BE2C (cell line): ENCODE measurements at regions not wholly inside any gene's neighbourhood (a gene's known extent, or its start where the extent isn't known, plus 50 kb on each side); places are given as distances from the start of the nearest gene placed in this dataset.
"Not testable (repeated sequence)": the region's sequence is repeated elsewhere in the genome, so short reads cannot be mapped to it uniquely, and the experiment has no call there.

ENCODE experiments used
- DNase-seq: peaks from one replicate; pipeline ENCODE4 v3.0.0-alpha.2; 2020
- H3K27me3 ChIP-seq: fragments of 250-450 bp; sonication (Bioruptor Pico); 2 replicates; pipeline ENCODE4 v1.5.1; 2020; ENCODE audit warnings: mild to moderate bottlenecking
- H3K36me3 ChIP-seq: fragments of 250-450 bp; sonication (Bioruptor Pico); 2 replicates; pipeline ENCODE4 v1.5.1; 2020; ENCODE audit warnings: mild to moderate bottlenecking
- H3K4me1 ChIP-seq: fragments of 250-450 bp; sonication (Bioruptor Pico); 2 replicates; pipeline ENCODE4 v1.5.1; 2020
- H3K4me3 ChIP-seq: 2 replicates; pipeline ENCODE4 v1.5.1; 2011; ENCODE audit warnings: low read depth, low read length
- H3K9me3 ChIP-seq: fragments of 250-450 bp; sonication (Bioruptor Pico); 2 replicates; pipeline ENCODE4 v1.5.1; 2020
- TF ChIP-seq, protein P1 (sequence below): IDR thresholded peaks from 2 replicates; pipeline ENCODE4 v1.5.1; 2012; ENCODE audit warnings: mild to moderate bottlenecking, low read depth, low read length

DNA sequence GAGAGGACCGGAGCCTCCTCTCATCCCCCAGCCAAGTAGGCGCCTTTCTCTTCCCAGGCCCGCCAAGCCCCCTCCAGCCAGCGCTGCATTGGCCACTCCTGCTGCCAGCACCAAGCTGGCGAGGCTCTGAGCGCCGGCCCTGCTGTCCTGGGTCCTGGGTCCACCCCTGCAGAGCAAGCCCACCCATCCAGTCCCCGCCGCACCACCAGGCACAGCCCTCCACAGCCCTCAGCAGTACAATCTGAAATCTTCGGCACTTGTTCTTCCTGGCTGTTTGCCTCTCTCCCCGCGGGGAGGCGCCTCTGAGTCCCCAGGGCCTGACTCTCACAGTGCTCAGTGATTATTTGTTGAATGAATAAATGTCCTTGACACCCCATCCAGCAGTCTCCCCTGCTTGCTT lies 236.4 kb upstream of the SGCG start:
- no peak for DNase-seq
- TF ChIP-seq, protein P1, sequence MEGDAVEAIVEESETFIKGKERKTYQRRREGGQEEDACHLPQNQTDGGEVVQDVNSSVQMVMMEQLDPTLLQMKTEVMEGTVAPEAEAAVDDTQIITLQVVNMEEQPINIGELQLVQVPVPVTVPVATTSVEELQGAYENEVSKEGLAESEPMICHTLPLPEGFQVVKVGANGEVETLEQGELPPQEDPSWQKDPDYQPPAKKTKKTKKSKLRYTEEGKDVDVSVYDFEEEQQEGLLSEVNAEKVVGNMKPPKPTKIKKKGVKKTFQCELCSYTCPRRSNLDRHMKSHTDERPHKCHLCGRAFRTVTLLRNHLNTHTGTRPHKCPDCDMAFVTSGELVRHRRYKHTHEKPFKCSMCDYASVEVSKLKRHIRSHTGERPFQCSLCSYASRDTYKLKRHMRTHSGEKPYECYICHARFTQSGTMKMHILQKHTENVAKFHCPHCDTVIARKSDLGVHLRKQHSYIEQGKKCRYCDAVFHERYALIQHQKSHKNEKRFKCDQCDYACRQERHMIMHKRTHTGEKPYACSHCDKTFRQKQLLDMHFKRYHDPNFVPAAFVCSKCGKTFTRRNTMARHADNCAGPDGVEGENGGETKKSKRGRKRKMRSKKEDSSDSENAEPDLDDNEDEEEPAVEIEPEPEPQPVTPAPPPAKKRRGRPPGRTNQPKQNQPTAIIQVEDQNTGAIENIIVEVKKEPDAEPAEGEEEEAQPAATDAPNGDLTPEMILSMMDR: no peak
- no peaks in the 10 kb centered on the region for H3K4me1 ChIP-seq
- H3K36me3 ChIP-seq: no peaks in the 10 kb centered on the region
- H3K9me3 ChIP-seq: no peaks in the 10 kb centered on the region
- H3K27me3 ChIP-seq: no peaks in the 10 kb centered on the region
- H3K4me3 ChIP-seq: no peak overlapping the region

DNA sequence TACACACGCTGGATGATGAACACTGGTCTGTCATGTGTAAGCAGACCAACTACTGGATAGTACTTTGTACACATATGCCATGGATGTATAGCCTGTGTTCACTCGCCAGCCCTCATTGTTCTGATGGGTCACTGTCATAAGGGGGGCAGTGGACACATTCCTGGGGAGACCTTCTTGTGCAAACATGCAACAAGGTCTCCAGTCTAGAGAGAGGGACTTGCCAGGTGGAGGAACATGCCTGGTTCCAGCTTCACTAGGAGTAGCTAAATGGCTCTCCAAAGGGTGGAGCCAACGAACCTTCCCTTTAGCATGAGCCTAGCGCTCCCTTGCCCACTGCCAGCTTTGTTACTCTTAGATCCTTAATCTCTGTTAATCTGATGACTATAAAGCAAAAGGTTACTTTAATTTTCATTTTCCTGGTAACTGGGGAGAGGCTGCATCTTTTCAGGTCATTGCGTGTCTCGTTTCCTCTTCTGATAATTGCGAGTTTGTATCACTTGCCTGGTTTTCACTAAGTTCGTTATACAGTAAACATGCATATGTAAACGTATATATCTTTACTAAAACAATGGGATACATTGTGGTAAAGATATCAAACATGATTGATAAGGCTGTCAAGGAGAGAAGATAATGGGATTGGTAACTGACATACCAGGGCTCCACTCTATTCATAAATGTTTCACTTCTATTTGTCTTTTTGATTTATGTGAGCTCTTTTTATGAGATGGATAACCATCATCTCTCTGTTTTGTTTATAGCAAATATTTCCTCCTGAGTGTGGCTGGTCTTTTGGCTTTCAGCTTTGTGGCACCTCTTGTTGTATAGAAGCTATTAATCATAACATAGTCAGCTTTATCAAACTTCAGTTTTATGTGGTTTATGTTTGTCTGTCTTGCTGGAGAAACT lies 235.2 kb upstream of the SGCG start:
- Histone ChIP-seq H3K4me1 (no peaks in the 10 kb centered on the region), H3K9me3 (no peaks in the 10 kb centered on the region), H3K4me3 (no peak overlapping the region), H3K27me3 (no peaks in the 10 kb centered on the region), H3K36me3 (no peaks in the 10 kb centered on the region)
- TF ChIP-seq, protein P1: no peak
- DNase-seq: no peak

GRCh38 chr13:22948421-22948820 lies 232.4 kb upstream of the SGCG start:
- no peak for DNase-seq
- H3K4me1 ChIP-seq: no peaks in the 10 kb centered on the region

GRCh38 chr13:22952018-22952417 lies 228.8 kb upstream of the SGCG start:
- H3K9me3 ChIP-seq, H3K4me1 ChIP-seq, H3K27me3 ChIP-seq, H3K4me3 ChIP-seq, H3K36me3 ChIP-seq, DNase-seq: not testable (repeated sequence)

More at GRCh38 chr13:22948421-22948820, 232.4 kb upstream of the SGCG start:
- Histone ChIP-seq H3K4me3 (no peak overlapping the region), H3K36me3 (no peaks in the 10 kb centered on the region), H3K9me3 (no peaks in the 10 kb centered on the region), H3K27me3 (no peaks in the 10 kb centered on the region)
- TF ChIP-seq, protein P1: no peak

- H3K27me3 ChIP-seq, H3K4me1 ChIP-seq, H3K9me3 ChIP-seq, H3K4me3 ChIP-seq, H3K36me3 ChIP-seq, DNase-seq: not testable (repeated sequence)
Measured at GRCh38 chr13:22955147-22955546, 225.6 kb upstream of the SGCG start.

DNA sequence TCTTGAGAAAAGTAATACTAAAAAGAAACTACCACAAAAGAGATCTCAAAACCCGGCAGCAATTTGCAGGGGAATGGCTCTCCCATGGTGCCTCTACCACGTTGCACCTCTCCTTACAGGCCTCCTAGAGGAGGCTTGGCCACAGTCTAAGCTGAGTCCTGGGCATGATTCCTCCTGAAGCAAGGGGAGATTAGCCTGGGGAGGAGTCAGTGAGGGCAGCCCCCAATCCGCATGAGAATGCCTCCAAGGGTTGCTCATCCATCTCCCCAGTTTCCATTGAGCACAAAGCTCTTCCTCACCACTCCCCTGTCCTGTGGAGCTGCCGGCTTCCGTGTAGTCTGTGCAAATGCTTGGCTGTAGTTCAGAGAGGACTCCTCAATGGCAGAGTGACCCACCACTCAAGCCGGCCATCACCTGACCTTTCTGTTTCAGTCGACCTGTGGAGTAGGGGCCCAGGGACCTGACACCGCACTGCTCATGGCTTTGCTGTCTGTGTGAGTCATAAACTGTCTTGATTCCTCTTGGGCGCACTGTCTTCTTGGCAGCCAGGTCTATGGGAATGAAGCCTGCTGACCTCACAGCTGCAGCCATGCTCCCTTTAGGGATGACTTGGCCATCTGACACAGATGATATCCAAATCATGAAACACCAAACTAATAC lies 224.2 kb upstream of the SGCG start:
- not testable (repeated sequence) for H3K9me3 ChIP-seq, H3K4me3 ChIP-seq, H3K36me3 ChIP-seq, H3K4me1 ChIP-seq, DNase-seq, H3K27me3 ChIP-seq

DNA sequence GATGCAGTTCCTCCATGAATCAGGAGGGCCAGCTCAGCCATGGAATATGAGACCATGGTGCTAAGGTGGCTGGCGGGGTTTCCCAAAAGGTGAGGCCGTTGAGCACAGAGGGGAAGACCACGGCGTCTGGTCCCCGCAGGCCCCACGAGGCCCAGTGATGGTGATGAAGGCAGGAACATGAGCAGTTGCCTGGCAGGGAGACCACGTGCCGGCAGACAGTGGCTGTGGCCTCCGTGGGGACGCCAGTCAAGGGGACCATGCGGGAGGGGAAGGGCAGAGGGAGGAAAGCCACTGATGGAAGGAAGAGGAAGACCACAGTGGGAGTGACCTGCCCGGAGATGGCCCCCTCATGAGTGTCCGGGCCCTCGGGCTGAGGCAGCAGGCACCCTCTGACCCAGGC lies 220.9 kb upstream of the SGCG start:
- H3K36me3 ChIP-seq, DNase-seq, H3K4me3 ChIP-seq, H3K9me3 ChIP-seq, H3K27me3 ChIP-seq, H3K4me1 ChIP-seq: not testable (repeated sequence)

DNA sequence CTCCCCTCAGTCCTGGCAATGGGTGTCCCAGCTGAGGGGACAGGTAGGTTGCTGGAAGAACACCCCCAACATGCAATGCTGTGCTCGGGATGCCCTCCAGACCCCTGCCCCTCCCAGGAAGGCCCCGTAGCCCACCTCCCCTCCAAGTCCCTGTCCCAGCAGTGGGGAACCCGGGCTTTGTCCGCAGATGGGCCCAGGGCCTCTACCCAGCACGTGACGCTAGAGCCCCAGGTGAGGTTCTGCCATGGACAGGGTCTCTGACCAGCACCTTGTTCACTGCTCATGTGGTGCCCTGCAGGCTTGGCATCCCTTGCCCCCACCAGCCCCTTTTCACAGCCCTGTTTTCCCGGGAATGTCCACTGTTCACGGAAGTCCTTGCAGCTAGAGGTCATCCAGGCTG lies 220.0 kb upstream of the SGCG start:
- H3K4me1 ChIP-seq: no peaks in the 10 kb centered on the region

GRCh38 chr13:22961342-22961741 lies 219.4 kb upstream of the SGCG start:
- not testable (repeated sequence) for H3K4me1 ChIP-seq, H3K36me3 ChIP-seq, H3K27me3 ChIP-seq, H3K4me3 ChIP-seq, DNase-seq, H3K9me3 ChIP-seq

More for the DNA sequence above, 220.0 kb upstream of the SGCG start:
- no peak overlapping the region for H3K4me3 ChIP-seq
- DNase-seq: no peak
- TF ChIP-seq, protein P1: no peak
- no peaks in the 10 kb centered on the region for H3K9me3 ChIP-seq
- H3K27me3 ChIP-seq: no peaks in the 10 kb centered on the region
- H3K36me3 ChIP-seq: no peaks in the 10 kb centered on the region
